HG03520 (cell line): ENCODE measurements at regions not wholly inside any gene's neighbourhood (a gene's known extent, or its start where the extent isn't known, plus 50 kb on each side); places are given as distances from the start of the nearest gene placed in this dataset.

Experiments used
- ATAC-seq: cut with Tn5 transposase; IDR thresholded peaks from one replicate; pipeline ENCODE4 v1.9.1; 2021; ENCODE audit warnings: mild to moderate bottlenecking, moderate library complexity; ENCODE audit not compliant: unreplicated experiment

GRCh38 chr6:77181749-77182148 is 281.5 kb downstream of the HTR1B start:
- ATAC-seq: no peak

DNA sequence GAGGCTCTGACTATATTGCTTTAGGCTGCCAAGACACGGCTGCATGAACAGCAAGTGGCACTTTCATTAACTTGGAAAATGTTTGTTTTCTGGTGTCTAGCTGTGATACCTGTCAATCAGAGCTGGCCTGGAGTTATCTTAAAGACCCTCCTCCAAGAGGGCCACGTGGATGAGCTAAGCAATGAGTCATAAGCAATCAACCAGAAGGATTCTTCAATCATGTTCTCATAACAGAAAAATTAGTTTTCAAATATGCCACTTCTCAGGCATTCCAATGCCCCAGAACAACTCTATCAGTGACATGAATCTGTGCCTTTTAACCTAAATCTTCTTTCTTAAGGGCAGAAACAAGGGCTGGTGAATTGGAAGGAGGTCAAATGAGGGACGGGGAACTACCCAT is 283.0 kb downstream of the HTR1B start:
- ATAC-seq: no peak

DNA sequence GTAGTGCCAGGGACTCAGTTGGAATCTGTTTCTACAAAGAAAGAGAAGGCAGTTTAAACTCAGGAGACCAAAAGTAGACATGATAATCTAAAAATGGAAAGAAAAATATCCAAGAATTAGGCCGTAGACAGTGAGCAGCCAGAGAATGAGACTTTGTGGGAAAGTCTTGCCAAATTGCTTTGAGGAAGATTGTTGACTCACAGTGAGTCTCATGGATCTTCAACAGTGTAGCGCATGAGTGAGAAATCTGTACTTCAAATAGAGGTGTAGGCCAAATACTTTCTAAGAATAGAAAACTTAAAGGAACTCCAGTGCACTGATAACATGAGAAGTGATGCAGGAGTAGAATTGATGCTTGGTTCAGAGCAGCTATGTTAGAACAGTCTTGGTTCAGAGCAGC is 284.5 kb downstream of the HTR1B start:
- no peak for ATAC-seq

DNA sequence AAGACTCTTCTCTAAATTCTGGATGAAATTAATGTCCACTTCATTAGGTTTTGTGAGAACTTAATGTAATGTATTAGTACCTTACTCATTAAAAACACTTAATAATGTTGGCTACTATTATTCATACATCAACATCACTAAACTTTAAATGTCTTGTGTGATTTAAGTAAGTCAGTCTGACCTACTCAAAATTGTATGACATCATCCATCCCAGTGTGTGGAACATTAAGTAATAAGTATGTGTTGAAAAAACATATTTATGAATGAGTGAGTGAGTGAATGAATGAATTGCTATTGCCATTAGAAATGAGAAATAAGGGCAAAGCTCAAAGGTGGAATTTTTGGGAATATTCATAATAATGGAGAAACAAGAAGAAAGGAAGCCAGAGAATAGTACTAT is 285.8 kb downstream of the HTR1B start:
- no peak for ATAC-seq

GRCh38 chr6:77173472-77174074 is 289.7 kb downstream of the HTR1B start:
- ATAC-seq: no peak

DNA sequence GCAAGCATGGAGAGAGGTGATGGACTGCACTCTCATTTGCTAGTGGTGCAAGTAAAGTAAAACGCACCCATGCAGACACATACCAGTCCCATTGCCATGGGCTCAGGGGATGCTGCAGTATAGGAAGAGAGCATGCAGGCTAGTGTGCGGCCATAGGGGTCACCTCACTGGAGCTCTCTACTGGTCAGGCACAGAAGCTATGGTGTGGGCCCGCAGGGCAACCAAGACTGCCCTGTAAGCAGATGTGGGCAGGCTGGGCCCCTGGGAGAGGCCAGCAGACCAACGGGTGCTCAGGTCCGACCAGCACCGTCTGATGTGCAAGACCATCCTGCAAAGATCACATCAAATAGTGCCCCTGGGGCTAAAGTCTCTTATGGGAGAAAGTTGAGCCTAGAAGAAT is 290.7 kb downstream of the HTR1B start:
- no peak for ATAC-seq

DNA sequence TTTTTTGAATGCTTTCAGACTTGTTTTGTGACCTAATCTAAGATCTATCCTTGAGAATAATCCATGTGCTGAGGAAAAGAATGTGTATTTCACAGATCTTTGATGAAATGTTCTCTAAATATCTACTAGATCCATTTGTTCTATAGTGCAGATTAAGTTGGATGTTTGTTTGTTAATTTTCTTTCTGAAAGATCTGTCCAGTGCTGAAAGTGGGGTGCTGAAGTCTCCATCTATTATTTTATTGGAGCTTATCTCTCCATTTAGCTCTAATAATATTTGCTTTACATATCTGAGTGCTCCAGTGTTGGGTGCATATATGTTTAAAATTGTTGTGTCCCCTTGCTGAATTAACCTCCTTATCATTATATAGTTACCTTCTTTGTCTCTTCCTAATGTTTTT is 303.6 kb downstream of the HTR1B start:
- ATAC-seq: no peak

DNA sequence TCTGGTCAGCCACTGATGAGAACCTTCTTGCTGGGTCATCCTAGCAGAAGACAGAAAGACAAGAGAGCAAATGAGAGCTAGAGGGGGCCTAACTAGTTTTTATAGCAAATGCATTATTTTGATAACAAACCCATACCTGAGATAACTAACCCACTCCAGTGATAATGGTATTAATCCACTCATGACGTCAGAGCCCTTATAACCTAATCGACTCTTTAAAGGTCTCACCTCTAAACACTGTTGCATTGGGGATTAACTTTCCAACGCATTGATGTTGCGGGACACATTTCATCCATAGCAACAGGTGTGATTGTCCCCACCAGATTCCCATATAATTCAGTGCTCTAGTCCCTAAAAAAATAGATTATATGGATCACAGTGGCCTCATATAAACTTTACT is 312.1 kb downstream of the HTR1B start:
- ATAC-seq: no peak

DNA sequence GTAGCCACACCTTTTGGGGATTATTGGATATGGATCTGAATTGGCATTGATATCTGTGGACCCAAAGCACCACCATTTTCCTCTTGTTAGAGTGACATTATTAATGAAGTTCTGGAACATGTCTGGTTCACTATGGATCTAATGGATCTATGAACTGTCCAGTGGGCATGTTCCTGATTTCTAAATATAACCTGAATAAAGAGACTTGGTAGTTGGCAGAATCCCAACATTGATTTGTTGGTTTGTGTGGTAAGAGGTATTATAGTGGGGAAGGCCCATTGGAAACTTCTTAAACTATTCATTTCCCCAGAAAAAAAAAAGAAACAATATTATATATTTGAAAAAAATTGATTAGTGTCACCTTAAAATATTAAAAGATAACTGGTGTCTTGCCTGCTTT is 312.6 kb downstream of the HTR1B start:
- no peak for ATAC-seq

DNA sequence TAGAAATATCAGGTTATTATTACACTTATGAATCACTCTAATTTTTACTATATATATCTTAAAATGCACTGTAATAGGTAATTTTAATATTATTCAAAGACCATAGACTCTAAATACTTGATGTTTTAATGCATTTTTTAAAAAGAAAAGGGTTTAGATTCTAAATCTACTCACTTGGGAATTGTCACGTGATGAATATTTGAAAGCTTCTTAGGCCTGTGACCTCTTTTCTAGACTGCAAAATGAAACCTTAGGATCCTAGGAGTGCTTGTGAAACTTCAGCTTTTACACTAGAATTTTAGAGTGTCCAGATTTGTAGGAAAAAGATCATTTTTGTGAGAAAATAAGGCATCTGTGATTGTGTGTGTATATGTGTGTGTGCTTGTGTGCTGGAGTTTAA is 318.0 kb downstream of the HTR1B start:
- ATAC-seq: no peak

- no peak for ATAC-seq
Measured at GRCh38 chr6:77143659-77144447, 319.4 kb downstream of the HTR1B start.

DNA sequence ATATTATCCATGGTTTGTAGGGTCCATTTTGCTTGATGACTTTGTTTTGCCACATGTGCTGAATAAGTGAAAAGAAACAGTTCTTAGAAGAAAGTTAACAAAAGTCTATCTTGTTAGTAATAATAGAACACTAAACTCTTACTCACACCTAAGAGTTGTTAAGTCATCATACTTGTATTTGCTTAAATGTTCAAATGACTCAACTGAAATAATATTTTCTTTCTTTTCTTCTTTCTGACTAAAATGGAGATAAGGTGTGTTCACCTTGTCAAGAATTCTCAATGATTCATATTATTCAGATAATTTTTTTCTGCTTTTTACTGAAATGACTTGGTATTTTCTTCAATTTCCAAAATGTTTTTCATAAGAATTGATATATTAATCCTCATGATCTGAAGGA is 327.2 kb downstream of the HTR1B start:
- no peak for ATAC-seq

DNA sequence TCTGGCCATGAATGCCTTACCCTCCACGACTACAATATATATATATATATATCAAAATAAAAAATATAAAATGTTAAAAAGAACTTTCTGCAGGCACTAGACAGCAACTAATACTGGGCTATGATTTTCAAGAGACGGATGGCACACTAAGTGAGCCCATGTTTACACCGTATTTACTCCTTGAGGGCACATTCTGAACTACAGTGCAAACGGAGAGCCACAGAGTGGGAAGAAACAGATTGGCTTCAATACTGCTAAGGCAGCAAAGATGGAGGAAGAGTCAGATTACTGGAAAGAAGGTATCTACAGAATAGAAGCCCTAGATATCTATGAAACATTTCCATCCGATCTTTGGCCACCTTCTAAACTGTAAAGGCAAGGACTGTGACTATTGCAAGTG is 330.3 kb downstream of the HTR1B start:
- ATAC-seq: no peak

- no peak for ATAC-seq
Measured at GRCh38 chr6:77131426-77131825, 331.9 kb downstream of the HTR1B start.

DNA sequence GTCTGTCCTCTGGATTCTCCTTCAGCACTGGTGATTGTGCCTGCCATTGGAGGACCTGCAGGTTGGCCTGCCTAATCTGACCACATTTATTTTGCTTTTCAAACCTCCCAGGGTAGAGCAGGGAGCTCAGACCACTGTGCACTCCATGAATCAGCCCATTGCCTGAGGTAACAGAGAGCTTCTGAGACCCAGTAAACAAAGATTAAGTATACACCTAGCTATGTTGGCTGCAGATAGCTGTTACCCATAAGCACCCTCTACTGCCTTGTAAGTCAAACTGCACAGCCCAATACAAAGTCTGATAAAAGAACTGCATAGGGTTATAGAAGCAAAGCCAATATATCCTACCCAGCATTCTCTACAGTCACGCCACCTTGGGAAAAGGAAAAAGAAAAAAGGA is 338.7 kb downstream of the HTR1B start:
- ATAC-seq: no peak

DNA sequence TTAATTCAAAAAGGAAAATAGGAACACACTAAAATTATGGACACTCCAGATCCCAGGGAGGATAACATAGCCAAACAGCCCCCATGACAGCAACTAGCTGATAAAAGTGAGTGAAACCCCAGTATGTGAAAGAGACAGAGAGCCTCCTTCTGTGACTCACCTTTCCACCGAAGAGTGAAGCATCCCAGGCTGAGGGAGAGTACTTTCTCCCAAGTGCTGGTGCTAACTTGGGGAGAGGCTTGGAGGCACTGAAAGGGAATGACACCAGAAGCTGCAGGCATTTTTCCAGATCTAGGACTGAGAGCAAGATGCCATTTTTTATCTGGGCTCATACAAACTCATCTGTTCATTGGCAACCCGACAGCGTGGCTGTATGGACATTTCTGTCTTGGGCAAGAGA is 339.8 kb downstream of the HTR1B start:
- no peak for ATAC-seq

- no peak for ATAC-seq
Measured at GRCh38 chr6:77106992-77107391, 356.3 kb downstream of the HTR1B start.

GRCh38 chr6:77105091-77105490 is 358.2 kb downstream of the HTR1B start:
- ATAC-seq: no peak

DNA sequence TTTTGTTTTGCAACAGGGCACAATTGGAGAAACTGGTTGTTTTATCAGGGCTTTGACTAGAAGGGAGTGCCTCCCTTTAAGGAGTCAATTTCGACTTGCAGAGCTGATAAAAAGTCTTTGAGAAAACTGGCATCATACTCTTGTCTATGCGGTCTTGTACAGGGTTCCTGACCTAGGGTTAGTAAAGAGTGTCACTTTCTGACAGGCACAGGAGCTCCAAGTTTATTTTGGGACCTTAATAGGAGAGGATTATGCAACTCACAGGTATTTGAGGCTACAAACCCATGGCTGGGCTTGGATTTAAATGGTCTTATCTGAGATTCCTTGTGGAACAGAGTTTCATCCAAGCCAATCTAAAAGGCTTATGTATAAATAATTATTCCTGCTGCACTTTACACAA is 365.4 kb downstream of the HTR1B start:
- no peak for ATAC-seq

- ATAC-seq: no peak
Measured at GRCh38 chr6:77095936-77096627, 367.2 kb downstream of the HTR1B start.

DNA sequence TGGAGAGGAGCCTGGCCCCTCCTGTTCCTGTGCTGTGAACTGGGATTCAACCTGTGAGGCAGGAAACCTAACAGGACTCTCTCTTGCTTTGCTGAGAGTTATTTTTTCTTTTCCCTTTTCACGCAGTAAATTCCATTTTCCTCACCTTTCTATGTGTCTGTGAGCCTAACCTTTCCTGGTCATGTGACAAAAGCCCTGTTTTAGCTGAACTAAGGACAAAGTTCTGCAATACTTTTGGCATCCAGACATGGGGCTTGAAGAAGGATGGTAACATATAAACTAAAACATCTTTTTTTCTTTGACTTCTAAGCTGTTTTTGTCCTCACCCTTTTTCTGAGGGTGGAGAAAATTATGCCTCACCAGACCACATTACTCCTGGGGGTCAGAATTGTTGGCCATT is 368.5 kb downstream of the HTR1B start:
- no peak for ATAC-seq

DNA sequence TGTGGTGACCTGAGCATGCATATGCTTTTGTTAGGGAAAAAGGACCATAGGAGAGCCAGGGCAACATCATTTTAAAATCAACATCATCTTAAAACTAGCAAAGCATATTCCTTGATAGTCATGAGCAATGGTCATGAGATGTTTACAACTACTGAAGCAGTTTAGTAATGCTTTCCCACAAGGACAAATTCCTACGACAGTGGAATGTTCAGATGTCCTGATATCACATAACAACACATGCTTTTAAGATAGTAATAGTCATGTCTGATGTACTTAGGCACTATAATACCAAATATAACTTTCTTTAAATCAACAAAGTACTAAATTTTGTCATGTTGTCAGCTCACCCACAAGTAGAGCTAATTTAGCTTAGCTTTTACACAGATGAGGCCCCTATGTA is 370.3 kb downstream of the HTR1B start:
- no peak for ATAC-seq
